ENCODE measurements at regions not wholly inside any gene's neighbourhood (a gene's known extent, or its start where the extent isn't known, plus 50 kb on each side); places are given as distances from the start of the nearest gene placed in this dataset.

GRCh38 chr11:82076126-82076525 lies 657.5 kb downstream of the FAM181B start (continued):
- TF ChIP-seq REST (IDR thresholded peaks at IDR 0.05): no peak

GRCh38 chr11:82059505-82059904 lies 674.2 kb downstream of the FAM181B start:
- Histone ChIP-seq H3K9ac (ENCODE audit: low read depth in 1 of 2, low read length in 2 of 2) (no peak overlapping the region), H3K4me3 (ENCODE audit: low read depth in 1 of 3, low read length in 3 of 3) (no peak overlapping the region), H3K27ac (ENCODE audit: low read depth in 1 of 2, low read length in 2 of 2) (no peak overlapping the region), H3K27me3 (ENCODE audit: control insufficient read depth in 4 of 4, insufficient read depth in 4 of 4, low read length in 3 of 4) (no peaks in the 10 kb centered on the region), H3K4me1 (ENCODE audit: control insufficient read depth in 4 of 4, insufficient read depth in 4 of 4, low read length in 3 of 4) (no peaks in the 10 kb centered on the region), H3K9me3 (ENCODE audit: control insufficient read depth in 4 of 4, low read length in 3 of 4) (no peaks in the 10 kb centered on the region), H3K36me3 (ENCODE audit: control insufficient read depth in 4 of 4, insufficient read depth in 3 of 4, low read depth in 1 of 4, low read length in 3 of 4) (no peaks in the 10 kb centered on the region)
- DNase-seq (ENCODE audit: low spot score): no peak
- 88% methylated on average over 3 of the region's 3 CpGs for WGBS
- TF ChIP-seq REST (IDR thresholded peaks at IDR 0.05) (no peak), ZBTB33 (IDR thresholded peaks at IDR 0.05) (no peak), MAX (IDR thresholded peaks at IDR 0.05) (no peak), NR2F2 (IDR thresholded peaks at IDR 0.05) (no peak), HNF4A (conservative IDR thresholded peaks at IDR 0.05) (no peak), FOXA1 (IDR thresholded peaks at IDR 0.05) (no peak), SP1 (IDR thresholded peaks at IDR 0.05) (no peak), JUND (IDR thresholded peaks at IDR 0.05) (no peak), ATF3 (IDR thresholded peaks at IDR 0.05) (no peak), CTCF (IDR thresholded peaks at IDR 0.05; ENCODE audit: low read depth, low read length, missing input control) (no peak), TAF1 (conservative IDR thresholded peaks at IDR 0.05) (no peak), YY1 (IDR thresholded peaks at IDR 0.05) (no peak), GABPA (IDR thresholded peaks at IDR 0.05 in 1 of 2, conservative IDR thresholded peaks at IDR 0.05 in 1 of 2) (no peak), HNF4G (IDR thresholded peaks at IDR 0.05) (no peak), EGR1 (IDR thresholded peaks at IDR 0.05; ENCODE audit: low read depth in 2 of 2) (no peak), RXRA (IDR thresholded peaks at IDR 0.05) (no peak), RAD21 (IDR thresholded peaks at IDR 0.05) (no peak), FOXA2 (IDR thresholded peaks at IDR 0.05) (no peak)

Measured in liver (tissue), 8 donors.